Fibroblast of lung (primary cell): ENCODE measurements at regions not wholly inside any gene's neighbourhood (a gene's known extent, or its start where the extent isn't known, plus 50 kb on each side); places are given as distances from the start of the nearest gene placed in this dataset.

Source experiments
- DNase-seq, 2 donors: peaks; one replicate each; pipeline versions ENCODE4 v3.0.0 to v3.0.0-alpha.2; 2010; ENCODE audit warnings: low read depth in 2 of 2
- H2AFZ ChIP-seq: 2 replicates; pipeline ENCODE4 v1.5.1; 2012; ENCODE audit warnings: low read length, control low read depth, inconsistent platforms
- H3K27ac ChIP-seq: 2 replicates; pipeline ENCODE4 v1.5.1; 2011; ENCODE audit warnings: low read length, control low read depth; ENCODE audit not compliant: insufficient read depth
- H3K27me3 ChIP-seq: 2 replicates; pipeline ENCODE4 v1.5.1; 2011; ENCODE audit warnings: mild to moderate bottlenecking, low read length; ENCODE audit not compliant: control insufficient read depth, insufficient read depth
- H3K36me3 ChIP-seq: 2 replicates; pipeline ENCODE4 v1.5.1; 2011; ENCODE audit warnings: low read length; ENCODE audit not compliant: control insufficient read depth, insufficient read depth
- H3K4me1 ChIP-seq: 2 replicates; pipeline ENCODE4 v1.5.1; 2011; ENCODE audit warnings: low read length; ENCODE audit not compliant: control insufficient read depth, insufficient read depth; ENCODE audit errors: extremely low read depth
- H3K4me2 ChIP-seq: 2 replicates; pipeline ENCODE4 v1.5.1; 2011; ENCODE audit warnings: low read length, control low read depth; ENCODE audit not compliant: insufficient read depth; ENCODE audit errors: extremely low read depth
- H3K4me3 ChIP-seq, 4 experiments: fragments of 200-600 bp in 1 of 4; sonication (generic) in 1 of 4; replicated peaks in 1 of 4; 2 replicates each; pipeline ENCODE4 v1.5.1; 2011 to 2016; ENCODE audit warnings: low read length in 4 of 4, low read depth in 3 of 4, mild to moderate bottlenecking in 3 of 4, control low read depth in 2 of 4, inconsistent platforms in 1 of 4, mixed read lengths in 1 of 4; ENCODE audit not compliant: insufficient read depth in 1 of 4; ENCODE audit errors: control extremely low read depth in 1 of 4
- H3K79me2 ChIP-seq: 2 replicates; pipeline ENCODE4 v1.5.1; 2012; ENCODE audit warnings: mild to moderate bottlenecking, low read length, inconsistent platforms; ENCODE audit not compliant: control insufficient read depth, insufficient read depth
- H3K9ac ChIP-seq: 2 replicates; pipeline ENCODE4 v1.5.1; 2011; ENCODE audit warnings: mild to moderate bottlenecking, low read length, control low read depth; ENCODE audit not compliant: insufficient read depth
- H3K9me3 ChIP-seq: 2 replicates; pipeline ENCODE4 v1.5.1; 2012; ENCODE audit warnings: low read depth, low read length; ENCODE audit not compliant: control insufficient read depth, insufficient read depth
- H4K20me1 ChIP-seq: 2 replicates; pipeline ENCODE4 v1.5.1; 2011; ENCODE audit warnings: low read length; ENCODE audit not compliant: control insufficient read depth, insufficient read depth; ENCODE audit errors: extremely low read depth
- CTCF ChIP-seq, 2 donors: IDR thresholded peaks in 1 of 2; conservative IDR thresholded peaks in 1 of 2; 1 replicate in 1 of 2; 2 replicates in 1 of 2; pipeline ENCODE4 v1.5.1; 2011 to 2012; ENCODE audit warnings: low read length in 2 of 2, control low read depth in 1 of 2, inconsistent platforms in 1 of 2, low read depth in 1 of 2, mild to moderate bottlenecking in 1 of 2
- EZH2 ChIP-seq: IDR thresholded peaks from 2 replicates; pipeline ENCODE4 v1.5.1; 2012; ENCODE audit warnings: low read length, control low read depth, mild to moderate bottlenecking; ENCODE audit errors: missing control alignments

- H3K4me3 ChIP-seq: no peak overlapping the region
- no peak for DNase-seq
- no peak overlapping the region for H3K9ac ChIP-seq
- TF ChIP-seq CTCF (conservative IDR thresholded peaks at IDR 0.05 in 1 of 2, IDR thresholded peaks at IDR 0.05 in 1 of 2; ENCODE audit: low read depth in 1 of 2, low read length in 2 of 2): no peak
- TF ChIP-seq EZH2: no peak
- H3K4me1 ChIP-seq: no peaks in the 10 kb centered on the region
- H3K36me3 ChIP-seq: no peaks in the 10 kb centered on the region
- H3K4me2 ChIP-seq: no peak overlapping the region
- no peaks in the 10 kb centered on the region for H3K79me2 ChIP-seq
- H3K9me3 ChIP-seq: no peaks in the 10 kb centered on the region
- no peaks in the 10 kb centered on the region for H4K20me1 ChIP-seq
- H3K27me3 ChIP-seq: no peaks in the 10 kb centered on the region
- H3K27ac ChIP-seq: no peak overlapping the region
- H2AFZ ChIP-seq: no peak overlapping the region
Observed at GRCh38 chr4:182102576-182102975, 140.6 kb upstream of the TENM3 start.

- Histone ChIP-seq H3K4me3 (no peak overlapping the region), H3K9me3 (no peaks in the 10 kb centered on the region), H3K36me3 (no peaks in the 10 kb centered on the region), H3K27ac (no peak overlapping the region), H3K27me3 (no peaks in the 10 kb centered on the region), H4K20me1 (no peaks in the 10 kb centered on the region), H3K9ac (no peak overlapping the region), H3K4me2 (no peak overlapping the region), H2AFZ (no peak overlapping the region), H3K4me1 (no peaks in the 10 kb centered on the region), H3K79me2 (no peaks in the 10 kb centered on the region)
- TF ChIP-seq CTCF (conservative IDR thresholded peaks at IDR 0.05 in 1 of 2, IDR thresholded peaks at IDR 0.05 in 1 of 2; ENCODE audit: low read depth in 1 of 2, low read length in 2 of 2) (no peak), EZH2 (no peak)
- DNase-seq: no peak
Observed at GRCh38 chr4:182103614-182104319, 139.4 kb upstream of the TENM3 start.

GRCh38 chr4:182105416-182105815, 137.8 kb upstream of the TENM3 start:
- no peaks in the 10 kb centered on the region for H3K79me2 ChIP-seq
- H3K36me3 ChIP-seq: no peaks in the 10 kb centered on the region
- no peak for TF ChIP-seq CTCF (conservative IDR thresholded peaks at IDR 0.05 in 1 of 2, IDR thresholded peaks at IDR 0.05 in 1 of 2; ENCODE audit: low read depth in 1 of 2, low read length in 2 of 2)
- TF ChIP-seq EZH2: no peak
- no peak overlapping the region for H3K9ac ChIP-seq
- H3K4me2 ChIP-seq: no peak overlapping the region
- no peaks in the 10 kb centered on the region for H3K4me1 ChIP-seq
- no peak for DNase-seq
- no peaks in the 10 kb centered on the region for H3K27me3 ChIP-seq
- H4K20me1 ChIP-seq: no peaks in the 10 kb centered on the region
- no peak overlapping the region for H3K4me3 ChIP-seq
- no peaks in the 10 kb centered on the region for H3K9me3 ChIP-seq
- no peak overlapping the region for H3K27ac ChIP-seq
- H2AFZ ChIP-seq: no peak overlapping the region
